ENCODE measurements at regions not wholly inside any gene's neighbourhood (a gene's known extent, or its start where the extent isn't known, plus 50 kb on each side); places are given as distances from the start of the nearest gene placed in this dataset.

DNA sequence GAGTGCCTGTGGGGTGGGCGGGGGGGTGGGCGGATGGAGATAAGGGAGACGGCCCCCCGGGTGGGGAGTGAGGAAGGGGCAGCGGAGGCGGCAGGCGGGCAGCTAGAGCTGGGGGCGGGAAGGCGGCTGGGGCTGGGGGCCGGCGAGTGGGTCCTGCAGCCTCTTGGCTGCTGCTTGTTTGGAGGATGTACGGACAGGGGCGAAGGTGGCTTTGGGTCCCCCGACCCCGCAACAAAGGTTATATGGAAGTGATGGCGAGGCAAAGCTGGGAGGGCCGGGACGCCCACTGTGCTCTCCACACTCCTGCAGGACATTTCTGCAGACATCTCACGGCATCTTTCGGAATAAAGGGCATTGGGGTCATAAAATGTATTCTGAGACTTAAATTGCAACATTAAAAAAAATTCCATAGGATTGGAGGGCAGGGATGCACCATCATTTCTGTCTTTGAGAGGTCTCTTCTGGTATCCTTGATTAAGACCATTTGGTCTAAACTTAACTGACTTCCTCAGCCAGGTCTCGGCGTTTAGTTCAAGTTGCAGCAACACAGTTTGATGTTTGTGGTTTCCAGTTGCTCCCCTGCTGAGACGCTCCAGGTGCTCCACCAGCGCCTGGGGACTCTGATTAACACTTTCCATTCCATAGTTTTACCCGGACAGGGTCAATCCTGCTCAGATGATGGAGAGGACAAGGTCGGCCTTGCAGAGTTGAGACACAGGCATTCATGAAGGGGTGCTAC lies 101.6 kb upstream of the SSBP2 start:
- H3K27ac ChIP-seq, result peak overlapping the region; percentile 94
- TF ChIP-seq, protein P1, sequence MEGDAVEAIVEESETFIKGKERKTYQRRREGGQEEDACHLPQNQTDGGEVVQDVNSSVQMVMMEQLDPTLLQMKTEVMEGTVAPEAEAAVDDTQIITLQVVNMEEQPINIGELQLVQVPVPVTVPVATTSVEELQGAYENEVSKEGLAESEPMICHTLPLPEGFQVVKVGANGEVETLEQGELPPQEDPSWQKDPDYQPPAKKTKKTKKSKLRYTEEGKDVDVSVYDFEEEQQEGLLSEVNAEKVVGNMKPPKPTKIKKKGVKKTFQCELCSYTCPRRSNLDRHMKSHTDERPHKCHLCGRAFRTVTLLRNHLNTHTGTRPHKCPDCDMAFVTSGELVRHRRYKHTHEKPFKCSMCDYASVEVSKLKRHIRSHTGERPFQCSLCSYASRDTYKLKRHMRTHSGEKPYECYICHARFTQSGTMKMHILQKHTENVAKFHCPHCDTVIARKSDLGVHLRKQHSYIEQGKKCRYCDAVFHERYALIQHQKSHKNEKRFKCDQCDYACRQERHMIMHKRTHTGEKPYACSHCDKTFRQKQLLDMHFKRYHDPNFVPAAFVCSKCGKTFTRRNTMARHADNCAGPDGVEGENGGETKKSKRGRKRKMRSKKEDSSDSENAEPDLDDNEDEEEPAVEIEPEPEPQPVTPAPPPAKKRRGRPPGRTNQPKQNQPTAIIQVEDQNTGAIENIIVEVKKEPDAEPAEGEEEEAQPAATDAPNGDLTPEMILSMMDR (IDR thresholded peaks at IDR 0.05), result no peak
- TF ChIP-seq ZFX (IDR thresholded peaks at IDR 0.05; ENCODE audit: borderline replicate concordance), result no peak

DNA sequence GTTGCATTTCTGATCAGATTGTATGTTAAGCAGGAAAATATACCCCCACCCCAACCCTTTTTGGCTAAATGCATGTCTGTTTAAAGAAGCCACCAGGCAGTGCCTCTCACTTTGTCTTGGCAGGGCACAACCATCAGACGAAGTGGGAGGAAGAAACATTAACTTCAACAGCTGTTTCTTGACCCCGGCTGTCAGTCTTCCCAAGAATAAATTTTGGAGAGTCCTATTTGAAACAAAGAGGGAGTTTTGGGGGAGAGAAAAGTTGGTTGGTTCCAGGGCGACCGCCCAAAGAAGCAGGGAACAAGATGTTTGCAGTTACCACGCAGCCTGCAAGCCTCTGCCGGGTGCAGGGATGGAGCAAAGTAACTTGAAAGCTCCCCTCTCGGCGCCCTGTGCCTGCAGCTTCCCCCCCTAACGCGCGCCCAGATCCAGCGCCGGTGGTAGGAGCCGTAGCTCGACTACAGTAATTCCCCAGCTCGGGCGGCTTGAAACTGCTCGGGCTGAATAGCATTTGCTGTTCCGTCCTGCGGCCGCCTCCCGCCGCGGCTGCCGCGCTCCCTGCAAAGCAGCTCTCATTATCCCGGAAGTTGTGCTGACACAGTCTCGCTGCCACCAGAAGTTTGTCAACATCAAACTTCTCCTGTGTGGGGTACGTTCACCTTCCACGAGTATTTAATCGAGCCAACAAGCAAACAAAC lies 100.7 kb upstream of the SSBP2 start:
- H3K27ac ChIP-seq, result peak overlapping the region; percentile 94
- no peak for TF ChIP-seq ZFX (IDR thresholded peaks at IDR 0.05; ENCODE audit: borderline replicate concordance)
- TF ChIP-seq, protein P1 (IDR thresholded peaks at IDR 0.05), result no peak

DNA sequence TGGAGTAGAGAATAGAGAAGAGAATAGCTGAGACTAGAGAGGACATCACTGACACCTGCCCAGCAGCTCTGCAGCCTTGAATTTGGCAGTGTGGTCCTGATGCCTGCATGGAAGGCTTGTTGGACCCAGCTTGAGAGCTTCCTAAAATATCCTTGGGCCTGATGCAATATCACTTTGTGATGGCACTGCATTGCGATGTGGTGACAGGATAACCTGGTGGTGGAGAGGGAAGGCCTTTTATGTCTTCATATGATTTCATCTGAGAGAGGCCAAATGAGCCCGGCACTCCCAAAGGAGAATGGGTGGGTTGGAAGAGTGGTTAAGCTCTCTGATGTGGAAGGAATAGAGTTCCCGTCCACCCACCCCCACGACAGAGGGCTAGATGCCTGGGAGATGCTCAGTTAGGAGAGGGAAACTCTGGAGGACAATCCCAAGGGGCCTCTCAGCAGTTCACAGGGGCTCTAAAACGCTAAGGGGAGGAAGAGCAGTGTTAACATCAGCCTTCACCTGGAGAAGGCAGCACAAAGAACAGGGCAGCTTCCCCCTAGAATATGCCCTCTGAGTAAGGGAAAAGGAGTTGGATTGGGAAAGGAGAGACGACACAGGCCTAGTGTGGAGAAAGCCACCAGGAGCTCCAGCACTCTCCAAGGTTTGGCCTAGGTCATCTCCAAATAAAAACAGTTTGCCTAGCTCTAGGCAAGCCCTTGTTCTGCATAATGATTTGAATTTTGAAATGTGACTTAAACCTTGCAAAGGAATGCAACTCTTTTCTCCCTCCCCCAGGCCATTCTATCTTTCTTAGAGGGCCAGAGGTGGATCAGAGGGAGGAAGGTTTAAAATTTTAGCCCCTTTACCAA lies 99.8 kb upstream of the SSBP2 start:
- TF ChIP-seq, protein P1 (IDR thresholded peaks at IDR 0.05), result no peak
- TF ChIP-seq ZFX (IDR thresholded peaks at IDR 0.05; ENCODE audit: borderline replicate concordance), result no peak

DNA sequence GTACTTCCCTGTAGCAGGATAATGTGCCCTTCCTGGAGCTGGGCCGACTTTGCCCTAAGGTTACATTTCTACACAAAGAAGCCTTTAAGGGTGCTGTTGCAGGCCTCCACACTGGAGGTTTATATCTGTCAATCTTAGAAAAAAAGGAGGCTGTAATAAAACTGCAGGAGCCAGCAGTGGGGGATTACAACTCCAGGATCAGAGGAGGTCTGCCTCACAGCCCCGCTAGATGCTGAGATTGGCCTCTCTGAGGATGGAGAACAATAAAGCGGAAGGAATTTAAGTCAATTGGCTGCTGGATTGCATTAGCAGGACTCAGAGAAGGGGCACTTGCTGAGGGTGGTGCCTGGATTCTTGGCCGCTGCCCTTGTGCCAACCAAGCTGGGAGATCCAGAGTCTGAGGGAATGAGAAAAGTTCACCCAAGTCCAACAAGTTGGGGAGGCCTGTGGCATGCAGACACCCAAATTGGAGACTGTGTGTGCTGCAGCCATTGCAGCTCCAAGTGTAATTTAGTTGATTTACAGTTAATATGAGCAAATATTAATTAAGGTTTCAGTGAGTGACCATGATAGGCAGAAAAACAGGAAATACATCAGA lies 99.0 kb upstream of the SSBP2 start:
- TF ChIP-seq, protein P1 (IDR thresholded peaks at IDR 0.05), result no peak
- TF ChIP-seq ZFX (IDR thresholded peaks at IDR 0.05; ENCODE audit: borderline replicate concordance), result no peak
- peak overlapping the region; percentile 94; the same call in 1 of the 2 replicates for H3K27ac ChIP-seq

More for the DNA sequence above, 99.8 kb upstream of the SSBP2 start:
- peak overlapping the region; percentile 94 for H3K27ac ChIP-seq

DNA sequence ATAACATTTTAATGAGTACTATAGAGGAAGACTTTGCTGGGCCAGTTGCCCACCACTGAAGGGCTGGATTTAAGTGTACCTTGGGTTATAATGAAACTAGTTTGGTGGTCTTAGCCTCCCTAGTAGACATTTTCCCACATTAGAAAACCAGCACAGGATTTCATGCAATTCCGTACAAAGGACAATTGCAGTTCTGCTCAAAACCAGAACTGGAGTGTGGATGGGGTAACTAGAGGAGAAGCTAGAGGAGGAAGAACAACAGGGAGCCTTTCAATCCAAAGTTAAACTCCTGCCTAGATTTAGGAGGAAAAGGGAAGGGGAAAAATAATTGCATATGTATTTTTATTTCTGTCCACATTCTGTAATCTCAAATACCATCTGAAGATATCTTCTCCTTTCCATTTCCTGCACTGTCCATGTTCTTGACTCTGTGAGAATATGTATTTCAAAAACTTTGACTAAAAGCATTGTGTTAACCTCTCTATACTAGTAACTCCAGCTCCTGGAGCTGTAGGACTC lies 97.5 kb upstream of the SSBP2 start:
- H3K27ac ChIP-seq, result no peak overlapping the region
- no peak for TF ChIP-seq ZFX (IDR thresholded peaks at IDR 0.05; ENCODE audit: borderline replicate concordance)

DNA sequence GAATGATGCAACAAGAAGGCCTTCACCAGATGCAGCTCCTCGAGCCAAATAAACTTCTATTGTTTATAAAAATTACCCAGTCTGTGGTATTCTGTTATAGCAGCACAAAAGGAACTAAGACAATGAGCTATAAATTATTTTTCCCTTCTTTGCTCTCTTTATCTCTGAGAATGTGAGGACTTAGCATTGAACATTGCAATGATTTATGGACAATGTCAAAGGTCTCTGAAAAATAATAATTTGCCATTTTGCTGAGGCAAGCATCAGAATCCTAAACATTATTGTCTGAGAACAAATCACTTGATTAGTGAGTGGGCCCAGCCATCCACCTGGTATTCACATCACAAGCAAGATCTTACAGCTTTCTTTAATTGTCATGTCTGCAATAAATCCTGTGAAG lies 95.4 kb upstream of the SSBP2 start:
- TF ChIP-seq ZFX (IDR thresholded peaks at IDR 0.05; ENCODE audit: borderline replicate concordance), result no peak
- TF ChIP-seq, protein P1 (IDR thresholded peaks at IDR 0.05), result no peak
- H3K27ac ChIP-seq, result no peak overlapping the region

DNA sequence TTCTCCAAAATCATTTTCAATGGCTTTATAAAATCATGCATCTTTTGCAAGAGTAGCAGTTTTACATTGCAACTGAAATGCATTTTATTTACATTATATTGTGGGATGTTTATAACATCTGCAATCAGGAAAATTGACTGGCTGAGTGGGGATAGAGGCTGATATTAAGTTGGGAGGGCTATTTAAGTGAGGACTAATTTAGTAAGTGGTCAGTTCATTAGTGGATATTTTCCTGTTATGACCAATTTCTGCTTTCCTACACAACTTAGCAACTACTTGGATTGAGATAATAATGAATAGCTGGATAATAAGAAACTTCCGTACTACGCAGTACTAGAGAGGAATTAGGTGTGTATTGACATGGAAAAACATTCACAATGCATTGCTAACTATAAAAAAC lies 92.9 kb upstream of the SSBP2 start:
- no peak overlapping the region for H3K27ac ChIP-seq
- TF ChIP-seq, protein P1 (IDR thresholded peaks at IDR 0.05), result no peak
- no peak for TF ChIP-seq ZFX (IDR thresholded peaks at IDR 0.05; ENCODE audit: borderline replicate concordance)

All from 22Rv1 (cell line).